RWPE2 (cell line): ENCODE measurements at regions not wholly inside any gene's neighbourhood (a gene's known extent, or its start where the extent isn't known, plus 50 kb on each side); places are given as distances from the start of the nearest gene placed in this dataset.
"Not testable (repeated sequence)": the region's sequence is repeated elsewhere in the genome, so short reads cannot be mapped to it uniquely, and the experiment has no call there.

Experiments used
- ATAC-seq: fragments of 200-7000 bp; cut with Tn5 transposase; 3 replicates; pipeline ENCODE4 v1.9.1; 2021; ENCODE audit warnings: low read depth
- DNase-seq: peaks from one replicate; pipeline ENCODE4 v3.0.0-alpha.2; 2020; ENCODE audit warnings: low spot score
- H3K27ac ChIP-seq: fragments of 450-650 bp; 2 replicates; pipeline ENCODE4 v1.5.1; 2017; ENCODE audit warnings: mild to moderate bottlenecking; ENCODE audit not compliant: poor library complexity, severe bottlenecking
- H3K27me3 ChIP-seq: fragments of 250-450 bp; sonication (Bioruptor Pico); 2 replicates; pipeline ENCODE4 v1.5.1; 2021; ENCODE audit warnings: mild to moderate bottlenecking, moderate library complexity; ENCODE audit not compliant: insufficient read depth, poor library complexity, severe bottlenecking
- H3K36me3 ChIP-seq: fragments of 250-450 bp; sonication (Bioruptor Pico); 2 replicates; pipeline ENCODE4 v1.5.1; 2020; ENCODE audit warnings: low read depth, mild to moderate bottlenecking, moderate library complexity
- H3K4me1 ChIP-seq: fragments of 250-450 bp; sonication (Bioruptor Pico); 2 replicates; pipeline ENCODE4 v1.5.1; 2021; ENCODE audit warnings: mild to moderate bottlenecking, moderate library complexity; ENCODE audit not compliant: insufficient read depth, poor library complexity, severe bottlenecking
- H3K4me3 ChIP-seq: fragments of 250-450 bp; sonication (Bioruptor Pico); 2 replicates; pipeline ENCODE4 v1.5.1; 2021; ENCODE audit warnings: mild to moderate bottlenecking, moderate library complexity; ENCODE audit not compliant: severe bottlenecking
- H3K9me3 ChIP-seq: fragments of 250-450 bp; sonication (Bioruptor Pico); 2 replicates; pipeline ENCODE4 v1.5.1; 2021; ENCODE audit warnings: mild to moderate bottlenecking, moderate library complexity; ENCODE audit not compliant: severe bottlenecking
- CTCF ChIP-seq: fragments of 450-650 bp; IDR thresholded peaks from one replicate; pipeline ENCODE4 v1.5.1; 2017; ENCODE audit warnings: mild to moderate bottlenecking, moderate library complexity; ENCODE audit not compliant: poor library complexity, severe bottlenecking

GRCh38 chr4:158965226-158965625 is 137.7 kb upstream of the RAPGEF2 start:
- Histone ChIP-seq H3K4me1 (no peaks in the 10 kb centered on the region), H3K9me3 (no peaks in the 10 kb centered on the region), H3K4me3 (no peak overlapping the region), H3K27me3 (no peaks in the 10 kb centered on the region), H3K36me3 (no peaks in the 10 kb centered on the region), H3K27ac (no peak overlapping the region)
- TF ChIP-seq CTCF: no peak
- ATAC-seq: no peak
- no peak for DNase-seq

DNA sequence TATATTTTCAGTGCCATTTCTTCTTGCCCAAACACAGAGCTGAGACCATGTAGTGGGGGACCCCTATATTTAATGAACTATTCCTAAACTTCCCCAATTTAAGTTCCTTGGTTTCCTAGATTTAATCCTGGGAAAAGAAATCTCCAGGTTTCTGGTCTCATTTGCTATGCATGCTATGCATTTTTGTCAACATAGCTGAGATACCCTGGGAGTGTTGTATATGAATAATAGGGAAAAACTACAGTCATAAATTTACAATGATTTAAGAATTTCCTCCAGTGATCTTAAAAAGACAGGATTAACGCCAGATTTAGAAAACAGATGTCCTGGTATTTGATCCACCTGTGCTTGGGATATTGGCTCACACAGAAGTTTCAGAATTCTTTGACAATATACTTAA is 136.8 kb upstream of the RAPGEF2 start:
- Histone ChIP-seq H3K4me3 (no peak overlapping the region), H3K4me1 (no peaks in the 10 kb centered on the region), H3K27ac (no peak overlapping the region), H3K36me3 (no peaks in the 10 kb centered on the region), H3K27me3 (no peaks in the 10 kb centered on the region), H3K9me3 (no peaks in the 10 kb centered on the region)
- no peak for DNase-seq
- TF ChIP-seq CTCF: no peak
- no peak for ATAC-seq

- H3K9me3 ChIP-seq: no peaks in the 10 kb centered on the region
- DNase-seq (no peak), ATAC-seq (no peak)
- no peak for TF ChIP-seq CTCF
- H3K4me3 ChIP-seq: no peak overlapping the region
- H3K27me3 ChIP-seq: no peaks in the 10 kb centered on the region
- no peak overlapping the region for H3K27ac ChIP-seq
- no peaks in the 10 kb centered on the region for H3K4me1 ChIP-seq
- no peaks in the 10 kb centered on the region for H3K36me3 ChIP-seq
Observed at GRCh38 chr4:158968961-158969360, 133.9 kb upstream of the RAPGEF2 start.

DNA sequence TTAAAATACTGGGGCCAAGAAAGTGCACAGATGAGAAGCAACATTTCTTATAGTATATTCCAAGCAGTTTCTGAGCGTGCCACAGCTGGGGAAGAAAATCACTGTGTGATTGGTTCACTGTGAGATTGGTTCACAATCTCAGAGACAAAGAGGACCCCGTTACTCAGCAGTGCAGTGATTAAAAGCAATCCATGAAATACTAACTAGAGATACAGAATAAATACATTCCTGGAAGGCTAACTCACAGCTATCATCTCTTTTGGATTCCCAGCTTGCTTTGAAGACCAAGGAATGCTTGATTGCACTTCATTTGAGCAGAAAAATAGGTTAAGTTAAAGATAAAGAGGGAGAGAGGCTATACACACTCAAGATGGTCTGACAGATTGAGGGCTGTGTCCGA is 132.1 kb upstream of the RAPGEF2 start:
- H3K36me3 ChIP-seq: no peaks in the 10 kb centered on the region
- no peak for ATAC-seq
- H3K27me3 ChIP-seq: no peaks in the 10 kb centered on the region
- no peaks in the 10 kb centered on the region for H3K9me3 ChIP-seq
- no peak overlapping the region for H3K4me3 ChIP-seq
- no peaks in the 10 kb centered on the region for H3K4me1 ChIP-seq
- H3K27ac ChIP-seq: no peak overlapping the region
- no peak for DNase-seq
- no peak for TF ChIP-seq CTCF

DNA sequence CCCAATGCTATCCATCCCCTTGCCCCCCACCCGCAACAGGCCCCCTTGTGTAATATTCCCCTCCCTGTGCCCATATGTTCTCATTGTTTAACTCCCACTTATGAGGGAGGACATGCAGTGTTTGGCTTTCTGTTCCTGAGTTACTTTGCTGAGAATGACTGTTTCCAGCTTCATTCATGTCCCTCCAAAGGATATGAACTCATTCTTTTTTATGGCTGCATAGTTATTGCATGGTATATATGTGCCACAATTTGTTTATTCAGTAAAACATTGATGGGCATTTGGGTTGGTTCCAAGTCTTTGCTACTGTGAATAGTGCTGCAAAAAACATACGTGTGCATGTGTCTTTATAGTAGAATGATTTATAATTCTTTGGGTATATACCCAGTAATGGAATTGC is 128.4 kb upstream of the RAPGEF2 start:
- not testable (repeated sequence) for H3K9me3 ChIP-seq, H3K27me3 ChIP-seq, H3K27ac ChIP-seq, DNase-seq, H3K4me3 ChIP-seq, H3K36me3 ChIP-seq, ATAC-seq, H3K4me1 ChIP-seq

- not testable (repeated sequence) for ATAC-seq, DNase-seq
Observed at GRCh38 chr4:158980711-158981110, 122.2 kb upstream of the RAPGEF2 start.

More at GRCh38 chr4:158980711-158981110, 122.2 kb upstream of the RAPGEF2 start:
- not testable (repeated sequence) for H3K9me3 ChIP-seq, H3K36me3 ChIP-seq, H3K27me3 ChIP-seq, H3K4me3 ChIP-seq, H3K27ac ChIP-seq, H3K4me1 ChIP-seq
